Tibial artery (tissue), 4 donors: ENCODE measurements at regions not wholly inside any gene's neighbourhood (a gene's known extent, or its start where the extent isn't known, plus 50 kb on each side); places are given as distances from the start of the nearest gene placed in this dataset.

Experiments used
- DNase-seq, 2 donors: peaks; one replicate each; pipeline ENCODE4 v3.0.0-alpha.2; 2019
- H3K27ac ChIP-seq, 2 donors: fragments of 200-600 bp; sonication (generic) in 1 of 2; 1 replicate in 1 of 2; 2 replicates in 1 of 2; pipeline ENCODE4 v1.5.1; 2018 to 2019; ENCODE audit warnings: mild to moderate bottlenecking in 1 of 2
- H3K27me3 ChIP-seq, 2 donors: fragments of 200-600 bp; sonication (generic) in 1 of 2; one replicate each; pipeline versions ENCODE4 v1.5.1 to v1.6.0; 2016 to 2019
- H3K36me3 ChIP-seq, 3 donors: fragments of 200-600 bp; sonication (generic) in 2 of 3; one replicate each; pipeline ENCODE4 v1.5.1; 2016 to 2019; ENCODE audit warnings: mild to moderate bottlenecking in 2 of 3
- H3K4me1 ChIP-seq, 4 donors: fragments of 200-600 bp; sonication (generic) in 2 of 4; 1 replicate in 3 of 4; 2 replicates in 1 of 4; pipeline ENCODE4 v1.5.1; 2016 to 2019
- H3K4me3 ChIP-seq, 2 donors: fragments of 200-600 bp; sonication (generic) in 1 of 2; 1 replicate in 1 of 2; 2 replicates in 1 of 2; pipeline ENCODE4 v1.5.1; 2018 to 2019; ENCODE audit warnings: mild to moderate bottlenecking in 2 of 2
- H3K9me3 ChIP-seq, 3 donors: fragments of 200-600 bp; sonication (generic) in 1 of 3; one replicate each; pipeline ENCODE4 v1.5.1; 2016 to 2019
- intact Hi-C: fragments of 100-400 bp; cut with DNase I; formaldehyde crosslinking; loops from one replicate; pipeline ENCODE4 v1.15.0; 2023; ENCODE audit warnings: low total_unique reads
- TF ChIP-seq, protein P1 (sequence below), 2 experiments: fragments of 200-600 bp in 1 of 2; fragments of 450-650 bp in 1 of 2; IDR thresholded peaks; one replicate each; pipeline ENCODE4 v1.5.1; 2017 to 2019; ENCODE audit warnings: antibody characterized with exemption in 2 of 2, mild to moderate bottlenecking in 1 of 2, moderate library complexity in 1 of 2

DNA sequence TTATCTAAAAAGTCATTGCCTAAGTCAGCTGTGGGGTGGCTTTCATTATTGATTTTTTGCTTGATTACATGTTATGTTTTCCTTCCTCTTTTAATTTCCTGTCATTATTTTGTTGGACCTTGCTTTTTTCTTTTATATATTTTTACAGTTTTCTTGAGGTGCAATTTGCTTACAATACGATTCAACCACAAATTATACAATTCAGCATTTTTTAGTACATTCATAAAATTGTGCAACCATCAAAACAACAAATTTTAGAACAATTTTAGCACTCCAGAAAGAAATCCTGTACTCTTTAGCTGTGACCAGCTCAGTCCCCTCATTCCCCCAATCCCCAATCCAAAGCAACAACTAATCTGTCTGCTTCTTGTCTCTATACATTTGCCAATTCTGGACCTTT lies 608.9 kb downstream of the C6orf118 start:
- Histone ChIP-seq H3K4me1 (no peaks in the 10 kb centered on the region), H3K36me3 (no peaks in the 10 kb centered on the region), H3K4me3 (no peak overlapping the region), H3K27me3 (no peaks in the 10 kb centered on the region), H3K27ac (no peak overlapping the region), H3K9me3 (no peaks in the 10 kb centered on the region)
- no peak for DNase-seq
- intact Hi-C loops, result no loop called here
- TF ChIP-seq, protein P1, sequence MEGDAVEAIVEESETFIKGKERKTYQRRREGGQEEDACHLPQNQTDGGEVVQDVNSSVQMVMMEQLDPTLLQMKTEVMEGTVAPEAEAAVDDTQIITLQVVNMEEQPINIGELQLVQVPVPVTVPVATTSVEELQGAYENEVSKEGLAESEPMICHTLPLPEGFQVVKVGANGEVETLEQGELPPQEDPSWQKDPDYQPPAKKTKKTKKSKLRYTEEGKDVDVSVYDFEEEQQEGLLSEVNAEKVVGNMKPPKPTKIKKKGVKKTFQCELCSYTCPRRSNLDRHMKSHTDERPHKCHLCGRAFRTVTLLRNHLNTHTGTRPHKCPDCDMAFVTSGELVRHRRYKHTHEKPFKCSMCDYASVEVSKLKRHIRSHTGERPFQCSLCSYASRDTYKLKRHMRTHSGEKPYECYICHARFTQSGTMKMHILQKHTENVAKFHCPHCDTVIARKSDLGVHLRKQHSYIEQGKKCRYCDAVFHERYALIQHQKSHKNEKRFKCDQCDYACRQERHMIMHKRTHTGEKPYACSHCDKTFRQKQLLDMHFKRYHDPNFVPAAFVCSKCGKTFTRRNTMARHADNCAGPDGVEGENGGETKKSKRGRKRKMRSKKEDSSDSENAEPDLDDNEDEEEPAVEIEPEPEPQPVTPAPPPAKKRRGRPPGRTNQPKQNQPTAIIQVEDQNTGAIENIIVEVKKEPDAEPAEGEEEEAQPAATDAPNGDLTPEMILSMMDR (IDR thresholded peaks at IDR 0.05), result no peak

DNA sequence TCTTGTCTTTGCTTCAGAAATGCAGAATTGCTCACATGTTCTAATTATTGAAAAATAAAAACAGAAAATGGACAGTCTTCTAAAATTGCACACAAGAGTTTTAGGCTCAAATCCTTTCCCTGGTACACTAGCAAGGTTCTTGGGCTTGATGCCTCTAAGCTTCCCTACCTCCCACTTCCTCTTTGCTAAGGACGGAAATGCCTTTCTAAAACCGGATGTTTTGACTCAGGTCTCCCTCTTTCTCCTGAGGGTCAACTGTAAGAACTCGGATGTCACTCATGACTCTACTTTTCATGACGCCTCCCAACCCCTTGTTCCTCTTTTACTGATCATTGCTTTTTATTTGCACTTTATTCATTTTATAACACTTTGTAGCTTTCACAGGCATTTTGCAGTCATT lies 613.5 kb downstream of the C6orf118 start:
- intact Hi-C loops, result no loop called here
- TF ChIP-seq, protein P1 (IDR thresholded peaks at IDR 0.05), result no peak
- no peaks in the 10 kb centered on the region for H3K27me3 ChIP-seq
- H3K27ac ChIP-seq, result no peak overlapping the region
- no peak for DNase-seq
- H3K36me3 ChIP-seq, result no peaks in the 10 kb centered on the region
- no peaks in the 10 kb centered on the region for H3K9me3 ChIP-seq
- no peak overlapping the region for H3K4me3 ChIP-seq
- no peaks in the 10 kb centered on the region for H3K4me1 ChIP-seq

DNA sequence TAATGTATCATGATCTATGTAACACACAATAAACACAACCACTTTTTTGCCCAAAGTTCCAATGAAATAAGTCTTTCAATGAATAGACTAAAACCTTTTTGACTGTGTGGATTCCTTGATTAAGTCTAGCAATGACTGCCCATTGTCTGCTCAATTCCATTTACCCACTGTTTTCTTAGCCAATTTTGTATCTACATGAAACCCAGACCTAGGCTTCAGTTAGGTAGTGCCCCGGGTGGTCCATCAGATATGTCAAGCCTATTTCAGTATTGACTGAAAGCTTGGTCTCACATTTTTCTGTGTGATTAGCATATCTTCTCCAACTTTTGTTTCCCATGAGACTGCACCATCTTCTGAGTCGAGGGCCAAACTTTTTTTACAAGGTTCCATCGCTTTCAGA lies 615.0 kb downstream of the C6orf118 start:
- no peak overlapping the region for H3K4me3 ChIP-seq
- intact Hi-C loops, result no loop called here
- no peaks in the 10 kb centered on the region for H3K36me3 ChIP-seq
- H3K27ac ChIP-seq, result no peak overlapping the region
- TF ChIP-seq, protein P1 (IDR thresholded peaks at IDR 0.05), result no peak
- H3K27me3 ChIP-seq, result no peaks in the 10 kb centered on the region
- H3K4me1 ChIP-seq, result no peaks in the 10 kb centered on the region
- no peaks in the 10 kb centered on the region for H3K9me3 ChIP-seq
- no peak for DNase-seq

DNA sequence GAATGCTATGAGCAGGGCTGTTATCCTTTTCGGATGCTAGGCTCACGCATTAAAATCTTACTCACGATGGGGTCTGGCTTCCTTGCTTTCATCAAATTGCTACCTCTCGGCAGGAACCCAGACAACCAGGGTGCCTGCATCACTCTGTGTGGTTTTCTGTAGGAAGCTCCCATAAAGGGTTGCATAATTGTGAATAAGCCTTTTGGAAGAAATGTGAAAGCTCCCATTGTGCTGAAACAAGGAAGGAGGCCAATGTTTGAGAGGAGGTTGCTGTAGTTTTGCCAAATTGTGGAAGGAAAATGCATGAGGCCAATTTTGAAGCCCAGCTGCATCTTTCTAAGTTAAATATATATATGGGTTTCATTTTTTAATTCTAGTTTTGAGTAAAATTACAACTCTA lies 615.5 kb downstream of the C6orf118 start:
- intact Hi-C loops, result no loop called here
- TF ChIP-seq, protein P1 (IDR thresholded peaks at IDR 0.05), result no peak
- Histone ChIP-seq H3K36me3 (no peaks in the 10 kb centered on the region), H3K27ac (no peak overlapping the region), H3K4me1 (no peaks in the 10 kb centered on the region), H3K9me3 (no peaks in the 10 kb centered on the region), H3K4me3 (no peak overlapping the region), H3K27me3 (no peaks in the 10 kb centered on the region)
- DNase-seq, result no peak

DNA sequence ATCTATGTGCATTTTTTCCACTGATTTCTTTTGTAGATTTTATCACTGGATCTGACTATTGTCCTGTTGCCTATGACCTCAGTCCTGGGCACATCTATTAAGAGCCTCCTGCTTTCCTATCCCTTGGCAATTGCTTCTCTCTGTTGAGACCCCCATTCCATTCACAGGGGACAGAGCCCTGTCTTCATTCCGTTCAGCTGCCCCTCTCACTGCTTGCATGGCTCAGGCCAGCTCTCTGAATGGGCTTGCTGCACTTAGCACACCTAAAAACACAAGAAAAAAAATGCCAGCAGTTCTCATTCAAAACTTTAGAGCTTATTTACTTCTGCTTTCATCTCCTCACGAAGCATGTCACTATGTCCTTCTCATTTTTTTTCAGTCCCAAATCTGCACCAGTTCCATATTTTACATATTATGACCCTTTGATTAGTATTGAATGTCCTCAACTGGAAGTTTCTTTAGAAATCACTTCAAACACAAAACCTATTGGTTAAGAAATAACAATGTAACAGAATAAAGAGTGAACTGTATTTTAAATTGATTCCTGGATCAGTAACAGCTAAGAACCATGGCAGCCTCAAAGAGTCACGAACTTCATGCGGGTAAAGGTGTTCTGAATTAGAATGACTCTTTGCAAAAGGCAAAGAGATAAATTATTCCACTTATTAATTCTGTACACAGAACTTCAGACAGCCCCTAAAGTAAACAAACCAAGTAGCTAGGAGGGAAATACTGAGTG lies 616.5 kb downstream of the C6orf118 start:
- no peak overlapping the region for H3K27ac ChIP-seq
- intact Hi-C loops, result no loop called here
- no peaks in the 10 kb centered on the region for H3K9me3 ChIP-seq
- no peak for DNase-seq
- TF ChIP-seq, protein P1 (IDR thresholded peaks at IDR 0.05), result no peak
- no peaks in the 10 kb centered on the region for H3K36me3 ChIP-seq
- no peaks in the 10 kb centered on the region for H3K4me1 ChIP-seq
- H3K4me3 ChIP-seq, result no peak overlapping the region
- H3K27me3 ChIP-seq, result no peaks in the 10 kb centered on the region
